ENCODE measurements at regions not wholly inside any gene's neighbourhood (a gene's known extent, or its start where the extent isn't known, plus 50 kb on each side); places are given as distances from the start of the nearest gene placed in this dataset.

DNA sequence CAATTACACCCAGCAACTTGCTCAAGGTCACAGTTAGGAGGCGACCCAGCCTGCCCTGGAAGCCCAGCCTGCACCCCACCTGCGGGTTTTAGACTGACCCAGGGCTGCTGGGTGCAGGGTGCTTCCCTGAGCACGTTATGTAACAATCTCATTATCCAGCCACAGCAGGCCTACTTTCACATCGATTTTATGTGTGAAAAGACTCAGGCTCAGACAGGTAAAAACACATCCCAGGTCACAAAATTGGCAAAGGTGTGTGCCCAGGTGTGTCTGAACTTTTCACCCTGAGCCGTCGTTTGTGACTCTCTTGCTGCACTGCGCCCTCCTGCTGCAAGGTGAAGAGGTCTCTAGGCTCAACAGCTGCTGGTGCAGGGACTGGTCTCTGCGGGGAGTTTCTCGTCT lies 668.2 kb upstream of the HS6ST1 start:
- TF ChIP-seq, protein P1, sequence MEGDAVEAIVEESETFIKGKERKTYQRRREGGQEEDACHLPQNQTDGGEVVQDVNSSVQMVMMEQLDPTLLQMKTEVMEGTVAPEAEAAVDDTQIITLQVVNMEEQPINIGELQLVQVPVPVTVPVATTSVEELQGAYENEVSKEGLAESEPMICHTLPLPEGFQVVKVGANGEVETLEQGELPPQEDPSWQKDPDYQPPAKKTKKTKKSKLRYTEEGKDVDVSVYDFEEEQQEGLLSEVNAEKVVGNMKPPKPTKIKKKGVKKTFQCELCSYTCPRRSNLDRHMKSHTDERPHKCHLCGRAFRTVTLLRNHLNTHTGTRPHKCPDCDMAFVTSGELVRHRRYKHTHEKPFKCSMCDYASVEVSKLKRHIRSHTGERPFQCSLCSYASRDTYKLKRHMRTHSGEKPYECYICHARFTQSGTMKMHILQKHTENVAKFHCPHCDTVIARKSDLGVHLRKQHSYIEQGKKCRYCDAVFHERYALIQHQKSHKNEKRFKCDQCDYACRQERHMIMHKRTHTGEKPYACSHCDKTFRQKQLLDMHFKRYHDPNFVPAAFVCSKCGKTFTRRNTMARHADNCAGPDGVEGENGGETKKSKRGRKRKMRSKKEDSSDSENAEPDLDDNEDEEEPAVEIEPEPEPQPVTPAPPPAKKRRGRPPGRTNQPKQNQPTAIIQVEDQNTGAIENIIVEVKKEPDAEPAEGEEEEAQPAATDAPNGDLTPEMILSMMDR (conservative IDR thresholded peaks at IDR 0.05; ENCODE audit: low read depth, low read length), result no peak
- TF ChIP-seq EZH2 (IDR thresholded peaks at IDR 0.05; ENCODE audit: low read length, unreplicated experiment) (no peak), EZH2phosphoT487 (IDR thresholded peaks at IDR 0.05; ENCODE audit: borderline replicate concordance, low read length) (no peak)
